Posterior vena cava (tissue), 2 donors: ENCODE measurements at regions not wholly inside any gene's neighbourhood (a gene's known extent, or its start where the extent isn't known, plus 50 kb on each side); places are given as distances from the start of the nearest gene placed in this dataset.

Experiments used
- DNase-seq: peaks from one replicate; pipeline ENCODE4 v3.0.0-alpha.2; 2020; ENCODE audit warnings: low spot score
- intact Hi-C, 2 donors: fragments of 100-400 bp; cut with DNase I; formaldehyde crosslinking; loops; one replicate each; pipeline versions ENCODE4 v1.14.1 to v1.14.2; 2022 to 2023
- donor health status: DM: yes; HTN: yes; CAD: no.
- donor health status: DM: yes; HTN: yes; CAD: no.

- intact Hi-C loops: no loop called here
- DNase-seq: no peak
These were observed 161.2 kb upstream of the COBL start for GRCh38 chr7:51477819-51478218.

DNA sequence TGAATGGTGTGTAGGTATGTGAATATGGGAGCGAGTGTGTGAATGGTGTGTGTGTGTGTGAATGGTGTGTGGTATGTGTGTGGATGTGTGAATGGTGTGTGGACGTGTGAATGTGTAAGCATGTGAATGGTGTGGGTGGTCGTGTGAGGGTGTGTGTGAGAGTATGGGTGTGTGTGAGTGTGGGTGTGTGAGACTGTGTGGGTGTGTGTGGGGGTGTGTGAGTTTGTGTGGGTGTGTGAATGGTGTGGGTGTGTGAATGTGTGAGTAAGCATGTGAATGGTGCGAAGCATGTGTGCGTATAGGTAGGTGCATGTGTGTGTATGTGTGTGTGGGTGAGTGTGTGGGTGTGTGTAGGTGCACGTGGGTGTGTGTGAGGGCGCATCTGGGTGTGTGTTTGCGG lies 160.7 kb upstream of the COBL start:
- DNase-seq: no peak
- intact Hi-C loops: no loop called here

GRCh38 chr7:51476026-51476425 lies 159.4 kb upstream of the COBL start:
- no peak for DNase-seq
- intact Hi-C loops: no loop called here

- DNase-seq: no peak
These were observed 156.3 kb upstream of the COBL start for GRCh38 chr7:51472873-51473272.

DNA sequence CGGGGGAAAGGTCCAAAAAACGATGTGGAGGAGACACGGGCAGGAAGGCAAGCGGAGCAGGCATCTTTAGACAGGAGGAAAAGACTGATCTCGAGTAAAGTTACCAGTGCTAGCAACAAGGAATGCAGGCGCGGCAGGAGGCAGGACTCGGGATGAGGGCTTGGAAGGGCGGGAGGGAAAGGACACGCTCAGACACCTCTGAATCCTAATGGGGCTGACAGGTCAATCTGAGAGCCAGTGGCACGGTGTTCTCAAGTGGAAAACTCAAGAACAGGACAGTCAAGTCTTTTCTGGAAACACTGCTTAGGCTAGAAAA lies 155.3 kb upstream of the COBL start:
- intact Hi-C loops: no loop called here
- no peak for DNase-seq

More at GRCh38 chr7:51472873-51473272, 156.3 kb upstream of the COBL start:
- intact Hi-C loops: no loop called here

- intact Hi-C loops: no loop called here
- DNase-seq: no peak
These were observed 154.8 kb upstream of the COBL start for GRCh38 chr7:51471210-51471980.

GRCh38 chr7:51467384-51468017 lies 150.9 kb upstream of the COBL start:
- DNase-seq: no peak
- intact Hi-C loops: no loop called here

- DNase-seq: no peak
- intact Hi-C loops: no loop called here
These were observed 143.2 kb upstream of the COBL start for GRCh38 chr7:51459809-51460208.

DNA sequence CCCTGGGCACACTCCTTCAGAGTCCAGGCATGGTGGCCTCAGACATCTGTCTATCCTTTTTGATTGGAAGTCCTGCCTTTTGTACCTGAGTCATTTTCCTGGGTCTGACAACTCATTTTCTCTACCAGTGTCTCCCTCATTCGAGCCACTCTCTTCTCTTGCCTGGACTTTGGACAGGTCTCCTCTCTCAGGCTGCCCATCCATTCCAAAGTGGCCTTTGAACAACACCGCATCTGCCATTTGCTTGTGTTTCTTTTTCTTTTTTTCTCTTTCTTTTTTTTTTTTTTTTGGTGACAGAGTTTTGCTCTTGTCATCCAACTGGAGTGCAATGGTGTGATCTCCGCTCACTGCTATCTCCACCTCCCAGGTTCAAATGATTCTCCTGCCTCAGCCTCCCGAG lies 142.1 kb upstream of the COBL start:
- intact Hi-C loops: no loop called here
- DNase-seq: no peak

DNA sequence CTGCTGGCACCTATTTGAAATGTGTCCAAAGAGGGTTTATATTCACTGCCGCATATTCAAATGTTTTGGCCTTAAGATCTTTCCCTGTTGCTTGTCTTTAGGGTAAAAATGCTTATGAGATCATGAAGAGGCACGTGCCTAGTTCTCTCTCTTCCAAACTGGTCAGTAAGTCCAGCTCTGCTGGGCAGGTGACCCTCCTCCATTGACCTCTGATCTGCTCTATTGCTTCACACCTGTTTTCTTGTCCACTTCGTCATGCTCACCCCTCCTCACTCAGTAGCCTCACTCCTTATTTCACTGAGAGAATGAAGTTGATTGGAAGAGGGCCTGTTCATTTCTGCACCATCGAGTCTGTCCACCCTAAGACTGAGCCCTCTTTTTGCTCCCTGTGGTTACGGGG lies 140.5 kb upstream of the COBL start:
- DNase-seq: no peak
- intact Hi-C loops: no loop called here

GRCh38 chr7:51456431-51457060 lies 139.9 kb upstream of the COBL start:
- DNase-seq: no peak
- intact Hi-C loops: no loop called here

GRCh38 chr7:51455948-51456347 lies 139.3 kb upstream of the COBL start:
- no peak for DNase-seq
- intact Hi-C loops: no loop called here

GRCh38 chr7:51455513-51455912 lies 138.9 kb upstream of the COBL start:
- intact Hi-C loops: no loop called here
- DNase-seq: no peak

GRCh38 chr7:51455086-51455485 lies 138.5 kb upstream of the COBL start:
- no peak for DNase-seq
- intact Hi-C loops: no loop called here

DNA sequence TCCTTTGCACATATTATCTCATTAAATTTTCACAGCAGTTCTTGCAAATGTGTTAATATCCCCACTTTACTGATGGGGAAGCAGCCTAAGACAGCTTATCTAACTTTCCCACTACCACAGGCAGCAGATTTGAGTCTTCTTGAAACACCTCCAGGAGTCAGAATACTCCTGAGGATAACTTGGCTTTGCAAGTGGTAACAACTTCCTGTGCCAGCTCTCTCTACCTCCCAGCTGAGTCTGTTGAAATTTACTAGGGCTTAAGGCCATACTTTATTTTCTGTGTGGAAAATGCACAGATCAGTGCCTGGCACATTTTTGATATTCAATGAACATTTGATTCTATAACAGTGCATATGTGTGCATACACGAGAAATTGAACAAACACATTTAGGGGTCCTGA lies 136.1 kb upstream of the COBL start:
- intact Hi-C loops: no loop called here
- DNase-seq: no peak

GRCh38 chr7:51451751-51452476 lies 135.3 kb upstream of the COBL start:
- intact Hi-C loops: no loop called here
- no peak for DNase-seq

- intact Hi-C loops: no loop called here
- no peak for DNase-seq
These were observed 133.9 kb upstream of the COBL start for GRCh38 chr7:51450541-51450940.

- DNase-seq: no peak
- intact Hi-C loops: no loop called here
These were observed 130.2 kb upstream of the COBL start for GRCh38 chr7:51446785-51447184.

DNA sequence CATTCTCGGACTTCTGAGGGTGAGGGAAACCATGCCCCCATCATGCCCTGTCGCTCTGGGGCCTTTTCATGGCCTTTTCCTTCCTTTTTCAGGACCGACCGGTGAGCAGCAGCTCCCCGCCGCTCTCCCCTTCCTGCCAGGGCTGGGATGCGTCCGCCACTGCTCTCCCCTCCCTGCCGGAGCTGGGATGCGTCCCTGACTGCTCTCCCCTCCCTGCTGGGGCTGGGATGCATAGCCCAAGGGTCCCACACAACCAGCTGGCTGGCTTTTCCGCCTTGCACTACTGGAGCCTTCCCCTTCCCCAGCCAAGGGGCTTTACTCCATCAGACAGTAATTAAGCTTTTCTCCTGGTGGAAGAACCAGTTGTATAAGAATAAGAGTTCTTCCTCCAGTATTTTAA lies 129.7 kb upstream of the COBL start:
- intact Hi-C loops: no loop called here
- DNase-seq: no peak

GRCh38 chr7:51444936-51445335 lies 128.3 kb upstream of the COBL start:
- intact Hi-C loops: no loop called here
- DNase-seq: no peak
